Left kidney (tissue), 1 donor: ENCODE measurements at regions not wholly inside any gene's neighbourhood (a gene's known extent, or its start where the extent isn't known, plus 50 kb on each side); places are given as distances from the start of the nearest gene placed in this dataset.
A peak's percentile ranks its signal among the peaks of the same experiment; 100 is the strongest.
"Not testable (repeated sequence)": the region's sequence is repeated elsewhere in the genome, so short reads cannot be mapped to it uniquely, and the experiment has no call there.

Experiments used
- DNase-seq: peaks from one replicate; pipeline ENCODE4 v3.0.0-alpha.2; 2013

DNA sequence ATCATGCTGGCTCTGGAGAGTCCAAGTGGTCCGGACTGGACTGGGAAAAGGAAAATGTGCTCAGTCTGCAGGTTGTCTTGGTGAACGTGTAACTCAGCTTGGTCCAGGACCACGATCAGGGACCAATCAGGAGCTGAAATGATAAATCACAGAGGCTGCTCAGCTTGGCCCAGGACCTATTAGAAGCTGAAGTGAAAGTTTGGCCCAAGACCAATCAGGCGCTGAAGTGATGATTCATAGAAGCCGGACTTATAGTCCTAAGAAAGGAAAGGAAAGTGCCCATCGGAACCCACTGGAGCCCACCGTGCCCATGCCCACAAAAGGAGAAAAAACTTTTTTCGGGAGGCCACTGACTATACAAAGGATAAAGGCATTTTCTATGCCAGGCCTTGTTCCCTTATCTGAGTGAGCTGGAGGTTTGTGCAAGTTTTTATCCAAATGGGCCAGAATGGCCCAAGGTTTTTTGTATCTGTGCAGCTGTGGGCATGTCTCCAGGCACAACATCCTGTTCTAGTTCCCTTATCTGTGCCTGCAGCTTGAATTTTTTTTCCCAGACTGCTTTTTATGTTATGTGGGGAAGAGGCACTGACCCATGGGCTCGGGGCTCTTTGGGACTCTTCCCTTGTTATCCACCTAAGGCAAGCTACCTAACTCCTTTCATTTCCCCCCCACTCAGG, 194.4 kb downstream of the FAM133A start:
- no peak for DNase-seq

DNA sequence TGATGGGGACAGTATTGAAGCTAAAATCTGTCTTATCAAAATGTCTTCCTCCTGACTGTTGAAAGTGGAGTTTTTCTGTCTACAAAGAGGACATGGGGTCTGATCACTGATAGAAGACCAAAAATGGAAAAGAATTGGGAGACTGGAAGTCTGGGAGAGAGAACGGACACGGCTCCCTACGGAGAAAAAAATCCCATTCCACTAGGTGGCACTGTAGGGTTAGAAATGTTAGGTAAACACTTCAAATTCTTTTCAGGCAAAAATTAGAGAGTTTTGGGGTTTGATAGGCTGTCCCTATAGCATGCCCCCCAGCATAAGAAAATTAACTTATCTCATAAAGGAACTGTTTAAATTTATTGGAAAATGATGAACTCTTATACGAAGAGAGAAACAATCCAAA, 200.5 kb downstream of the FAM133A start:
- DNase-seq: peak; percentile 11

DNA sequence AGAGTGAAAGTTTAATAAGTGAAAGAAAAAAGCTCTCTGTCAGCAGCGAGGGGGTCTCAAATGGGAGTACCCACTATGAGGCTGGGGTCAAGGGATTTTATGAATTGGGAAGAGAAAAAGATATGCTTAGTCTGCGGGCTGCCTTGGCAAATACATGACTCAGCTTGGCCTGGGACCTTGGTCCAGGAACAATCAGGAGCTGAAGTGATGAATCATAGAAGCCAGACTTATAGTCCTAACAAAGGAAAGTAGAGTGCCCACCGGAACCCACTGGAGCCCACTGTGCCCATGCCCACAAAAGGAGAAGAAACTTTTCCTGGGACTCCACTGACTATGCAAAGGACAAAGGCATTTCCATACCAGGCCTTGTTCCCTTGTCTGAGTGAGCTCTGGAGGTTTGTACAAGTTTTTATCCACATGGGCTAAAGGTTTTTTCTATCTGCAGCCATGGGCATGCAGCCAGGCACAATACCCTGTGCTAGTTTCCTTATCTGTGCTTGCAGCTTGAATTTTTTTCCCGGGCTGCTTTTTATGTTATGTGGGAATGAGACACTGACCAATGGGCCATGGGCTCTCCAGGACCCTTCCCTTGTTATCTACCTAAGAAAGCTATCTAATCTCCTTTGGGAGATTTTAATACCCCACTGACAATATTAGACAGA, 201.7 kb downstream of the FAM133A start:
- no peak for DNase-seq

DNA sequence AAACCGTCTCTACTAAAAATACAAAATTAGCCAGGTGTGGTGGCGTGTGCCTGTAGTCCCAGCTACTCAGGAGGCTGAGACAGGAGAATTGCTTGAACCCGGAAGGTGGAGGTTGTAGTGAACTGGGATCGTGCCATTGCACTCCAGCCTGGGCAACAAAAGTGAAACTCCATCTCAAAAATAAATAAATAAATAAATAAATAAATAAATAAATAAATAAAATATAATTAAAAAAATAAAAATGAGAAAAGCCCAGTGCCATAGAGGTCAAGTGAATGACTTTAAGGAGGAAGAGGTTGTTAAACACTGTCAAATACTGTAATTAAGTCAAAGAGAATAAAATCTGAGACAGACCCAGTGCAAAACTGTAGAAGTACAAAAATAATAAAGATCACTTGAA, 247.0 kb downstream of the FAM133A start:
- not testable (repeated sequence) for DNase-seq

DNA sequence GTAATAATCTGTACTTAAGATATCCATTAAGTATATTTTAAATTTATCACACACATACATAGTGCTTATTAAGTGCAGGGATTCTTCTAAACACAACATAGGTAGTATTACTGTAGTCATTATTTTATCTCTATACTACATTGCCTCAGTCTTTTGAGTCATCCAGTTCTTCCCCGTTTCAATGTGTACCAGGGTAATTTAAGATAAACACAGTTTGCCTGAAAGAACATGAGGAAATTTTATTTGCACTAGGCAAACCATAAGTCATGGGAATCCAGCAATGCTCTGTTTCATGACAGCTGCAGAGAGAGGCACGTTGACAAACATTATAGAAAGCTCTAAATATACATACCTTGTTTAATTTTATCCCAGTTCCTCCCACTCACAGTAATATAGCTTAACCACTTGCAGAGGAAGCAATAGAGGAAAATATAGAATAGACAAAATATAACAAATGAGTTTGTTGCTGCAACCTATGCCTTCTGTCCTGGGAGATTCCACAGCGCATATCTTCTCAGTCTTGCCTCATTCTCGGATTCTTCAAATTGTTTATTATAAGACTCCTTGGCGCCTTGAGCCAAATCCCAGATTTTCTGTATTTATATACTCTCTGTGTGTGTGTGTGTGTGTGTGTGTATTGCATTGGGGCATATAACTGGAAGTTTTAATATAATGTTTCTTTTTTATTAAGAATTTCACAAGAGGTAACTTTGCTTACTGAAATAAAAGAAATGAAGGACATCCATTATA, 258.6 kb downstream of the FAM133A start:
- no peak for DNase-seq

DNA sequence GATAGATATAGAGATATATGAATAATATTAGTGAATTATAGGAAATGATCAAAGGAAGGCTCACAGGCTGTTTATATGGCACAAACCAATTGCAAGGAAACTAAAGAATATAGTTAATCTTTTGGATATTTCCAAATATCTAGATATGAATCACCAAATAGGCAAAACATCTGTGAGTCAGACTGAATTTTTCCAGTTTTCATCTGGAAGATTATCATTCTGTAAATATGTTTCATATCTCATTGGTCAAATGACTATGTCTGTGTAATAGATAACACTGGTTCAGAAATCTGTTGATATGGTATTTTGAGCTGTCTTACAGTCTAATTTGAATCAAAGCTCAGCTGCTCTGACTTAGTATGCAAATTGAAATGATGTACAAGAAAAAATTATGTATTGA, 303.6 kb downstream of the FAM133A start:
- DNase-seq: no peak

- no peak for DNase-seq
Observed at GRCh38 chrX:93985344-93986307, 311.6 kb downstream of the FAM133A start.
